B cell (primary cell): ENCODE measurements at regions not wholly inside any gene's neighbourhood (a gene's known extent, or its start where the extent isn't known, plus 50 kb on each side); places are given as distances from the start of the nearest gene placed in this dataset.

Experiments used
- EZH2 ChIP-seq: IDR thresholded peaks from 2 replicates; pipeline ENCODE4 v1.6.1; 2012; ENCODE audit warnings: borderline replicate concordance, low read depth, mild to moderate bottlenecking, moderate library complexity, low read length; ENCODE audit not compliant: insufficient read depth, poor library complexity, severe bottlenecking
- TF ChIP-seq, protein P1 (sequence below): fragments of 200-600 bp; IDR thresholded peaks from one replicate; pipeline ENCODE4 v1.8.0; 2022; ENCODE audit warnings: antibody characterized with exemption, mild to moderate bottlenecking

DNA sequence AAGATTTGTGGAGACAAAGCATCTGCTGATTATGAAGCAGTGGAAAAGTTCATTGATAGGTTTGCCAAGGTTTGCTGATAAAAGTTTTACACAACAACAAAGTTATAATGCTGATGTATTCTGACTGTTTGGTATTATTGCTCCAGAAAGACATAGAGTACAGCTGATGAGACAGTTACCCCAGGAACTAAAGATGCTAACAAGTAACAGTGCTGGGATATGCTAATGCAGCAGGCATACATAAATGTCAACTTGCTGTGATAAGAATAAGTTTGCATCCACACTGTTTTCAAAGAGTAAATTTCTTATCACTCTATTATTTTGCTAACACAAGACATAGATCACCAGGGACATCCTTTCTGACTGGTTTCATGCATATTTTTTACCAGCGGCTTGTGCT, 1221.3 kb upstream of the CELF4 start:
- TF ChIP-seq, protein P1, sequence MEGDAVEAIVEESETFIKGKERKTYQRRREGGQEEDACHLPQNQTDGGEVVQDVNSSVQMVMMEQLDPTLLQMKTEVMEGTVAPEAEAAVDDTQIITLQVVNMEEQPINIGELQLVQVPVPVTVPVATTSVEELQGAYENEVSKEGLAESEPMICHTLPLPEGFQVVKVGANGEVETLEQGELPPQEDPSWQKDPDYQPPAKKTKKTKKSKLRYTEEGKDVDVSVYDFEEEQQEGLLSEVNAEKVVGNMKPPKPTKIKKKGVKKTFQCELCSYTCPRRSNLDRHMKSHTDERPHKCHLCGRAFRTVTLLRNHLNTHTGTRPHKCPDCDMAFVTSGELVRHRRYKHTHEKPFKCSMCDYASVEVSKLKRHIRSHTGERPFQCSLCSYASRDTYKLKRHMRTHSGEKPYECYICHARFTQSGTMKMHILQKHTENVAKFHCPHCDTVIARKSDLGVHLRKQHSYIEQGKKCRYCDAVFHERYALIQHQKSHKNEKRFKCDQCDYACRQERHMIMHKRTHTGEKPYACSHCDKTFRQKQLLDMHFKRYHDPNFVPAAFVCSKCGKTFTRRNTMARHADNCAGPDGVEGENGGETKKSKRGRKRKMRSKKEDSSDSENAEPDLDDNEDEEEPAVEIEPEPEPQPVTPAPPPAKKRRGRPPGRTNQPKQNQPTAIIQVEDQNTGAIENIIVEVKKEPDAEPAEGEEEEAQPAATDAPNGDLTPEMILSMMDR = no peak
- no peak for TF ChIP-seq EZH2
